Astrocyte of the spinal cord (primary cell): ENCODE measurements at regions not wholly inside any gene's neighbourhood (a gene's known extent, or its start where the extent isn't known, plus 50 kb on each side); places are given as distances from the start of the nearest gene placed in this dataset.
"Not testable (repeated sequence)": the region's sequence is repeated elsewhere in the genome, so short reads cannot be mapped to it uniquely, and the experiment has no call there.

ENCODE experiments used
- DNase-seq: peaks from one replicate; pipeline ENCODE4 v3.0.0; 2011; ENCODE audit warnings: low read depth, low spot score
- H3K4me3 ChIP-seq: 2 replicates; pipeline ENCODE4 v1.5.1; 2011; ENCODE audit warnings: low read depth, mild to moderate bottlenecking, low read length, moderate library complexity
- CTCF ChIP-seq: IDR thresholded peaks from 2 replicates; pipeline ENCODE4 v1.5.1; 2012; ENCODE audit warnings: low read depth, mild to moderate bottlenecking, low read length, inconsistent platforms
- in situ Hi-C: cut with HindIII; loops from 2 replicates; pipeline ENCODE4 v1.10.0; 2017; ENCODE audit warnings: low sequenced_read_pairs

GRCh38 chr1:219717536-219717935 lies 104.6 kb upstream of the ZC3H11B start:
- H3K4me3 ChIP-seq = no peak overlapping the region
- TF ChIP-seq CTCF = no peak
- in situ Hi-C loops = no loop called here
- DNase-seq = no peak

- H3K4me3 ChIP-seq = no peak overlapping the region
- TF ChIP-seq CTCF = no peak
- in situ Hi-C loops = no loop called here
- DNase-seq = no peak
Observed at GRCh38 chr1:219716611-219717114, 103.8 kb upstream of the ZC3H11B start.

GRCh38 chr1:219713981-219714381 lies 101.1 kb upstream of the ZC3H11B start:
- in situ Hi-C loops = no loop called here
- H3K4me3 ChIP-seq = no peak overlapping the region
- DNase-seq = peak; percentile 70
- no peak for TF ChIP-seq CTCF

GRCh38 chr1:219712506-219712905 lies 99.6 kb upstream of the ZC3H11B start:
- in situ Hi-C loops = no loop called here
- no peak for TF ChIP-seq CTCF
- no peak for DNase-seq
- H3K4me3 ChIP-seq = no peak overlapping the region

- TF ChIP-seq CTCF = no peak
- in situ Hi-C loops = no loop called here
- no peak overlapping the region for H3K4me3 ChIP-seq
- DNase-seq = peak; percentile 99
Observed at GRCh38 chr1:219710529-219711194, 97.8 kb upstream of the ZC3H11B start.

GRCh38 chr1:219708919-219709543 lies 96.1 kb upstream of the ZC3H11B start:
- TF ChIP-seq CTCF = no peak
- in situ Hi-C loops = no loop called here
- no peak for DNase-seq

GRCh38 chr1:219707885-219708284 lies 95.0 kb upstream of the ZC3H11B start:
- DNase-seq, in situ Hi-C loops, H3K4me3 ChIP-seq: not testable (repeated sequence)

More at GRCh38 chr1:219708919-219709543, 96.1 kb upstream of the ZC3H11B start:
- no peak overlapping the region for H3K4me3 ChIP-seq

GRCh38 chr1:219704331-219704730 lies 91.4 kb upstream of the ZC3H11B start:
- in situ Hi-C loops, H3K4me3 ChIP-seq, DNase-seq: not testable (repeated sequence)
